GM12878 (cell line): ENCODE measurements at regions not wholly inside any gene's neighbourhood (a gene's known extent, or its start where the extent isn't known, plus 50 kb on each side); places are given as distances from the start of the nearest gene placed in this dataset.

Experiments
- ATAC-seq: fragments of 200-7000 bp; cut with Tn5 transposase; 3 replicates; pipeline ENCODE4 v1.9.1; 2020; ENCODE audit warnings: mild to moderate bottlenecking, moderate library complexity
- BruUV-seq: library from RNA; stranded (reverse); fragments of 400-500 nt; replicated peaks from 2 replicates; lab custom pipeline; 2021; lab: Mats Ljungman, UMichigan
- CTCF ChIA-PET: fragments of 300-600 bp; sonication (Branson Sonifier 250); formaldehyde crosslinking; extraction: SDS; loops from one replicate; lab custom pipeline; 2021; ENCODE audit warnings: inconsistent platforms; lab: Yijun Ruan, JAX
- POLR2A ChIA-PET: fragments of 350-600 bp; formaldehyde crosslinking; extraction: SDS; loops from one replicate; lab custom pipeline; 2021; ENCODE audit warnings: inconsistent platforms; lab: Charles Lee
- RAD21 ChIA-PET: fragments of 300-600 bp; sonication (Branson Sonifier 250); formaldehyde crosslinking; loops from one replicate; lab custom pipeline; 2023; ENCODE audit warnings: antibody characterized with exemption; ENCODE audit not compliant: unreplicated experiment; lab: Charles Lee
- SMC1A ChIA-PET: fragments of 300-600 bp; sonication (Branson Sonifier 250); formaldehyde crosslinking; loops from one replicate; lab custom pipeline; 2023; ENCODE audit not compliant: unreplicated experiment, uncharacterized antibody; lab: Charles Lee
- DNase-seq: peaks from one replicate; pipeline ENCODE4 v3.0.0-alpha.2; 2011; ENCODE audit warnings: low read depth, low spot score
- FAIRE-seq: peaks from 3 replicates; lab custom pipeline; 2011; peaks lifted over from hg19 to GRCh38; lab: Jason Lieb, UNC
- H2AFZ ChIP-seq: 2 replicates; pipeline ENCODE4 v1.6.0; 2011; ENCODE audit warnings: low read depth, low read length, control low read depth; ENCODE audit not compliant: control insufficient read depth
- H3K27ac ChIP-seq: 2 replicates; pipeline ENCODE4 v1.5.1; 2011; ENCODE audit warnings: control low read depth; ENCODE audit not compliant: control insufficient read depth, insufficient read depth
- H3K27me3 ChIP-seq, 2 experiments: replicated peaks in 1 of 2; 2 replicates each; pipeline versions ENCODE4 v1.6.0 to v1.6.1; 2011; ENCODE audit warnings: low read length in 1 of 2; ENCODE audit not compliant: control insufficient read depth in 2 of 2, insufficient read depth in 2 of 2
- H3K36me3 ChIP-seq, 2 experiments: 2 replicates each; pipeline ENCODE4 v1.5.1; 2011; ENCODE audit warnings: low read length in 1 of 2; ENCODE audit not compliant: control insufficient read depth in 2 of 2, insufficient read depth in 2 of 2
- H3K4me1 ChIP-seq: 2 replicates; pipeline ENCODE4 v1.6.1; 2011; ENCODE audit warnings: mild to moderate bottlenecking, low read length, moderate library complexity, mixed read lengths; ENCODE audit not compliant: control insufficient read depth, insufficient read depth
- H3K4me2 ChIP-seq: 2 replicates; pipeline ENCODE4 v1.6.0; 2011; ENCODE audit warnings: control low read depth; ENCODE audit not compliant: control insufficient read depth, insufficient read depth
- H3K4me3 ChIP-seq: fragments of 200-600 bp; sonication (generic); 2 replicates; pipeline ENCODE4 v1.5.1; 2016
- H3K79me2 ChIP-seq: 2 replicates; pipeline ENCODE4 v1.6.0; 2011; ENCODE audit warnings: low read length; ENCODE audit not compliant: control insufficient read depth, insufficient read depth
- H3K9ac ChIP-seq: 2 replicates; pipeline ENCODE4 v1.8.0; 2011; ENCODE audit warnings: low read length, control low read depth, mixed read lengths; ENCODE audit not compliant: control insufficient read depth, insufficient read depth
- H3K9me3 ChIP-seq: replicated peaks from 3 replicates; pipeline ENCODE4 v1.5.1; 2011; ENCODE audit warnings: mild to moderate bottlenecking, low read length; ENCODE audit not compliant: control insufficient read depth, insufficient read depth
- H4K20me1 ChIP-seq: 2 replicates; pipeline ENCODE4 v1.6.0; 2011; ENCODE audit not compliant: control insufficient read depth, insufficient read depth
- BHLHE40 ChIP-seq, 2 experiments: fragments of 450-650 bp in 1 of 2; IDR thresholded peaks; 2 replicates each; pipeline ENCODE4 v1.6.1; 2011 to 2017; ENCODE audit warnings: low read depth in 2 of 2, borderline replicate concordance in 1 of 2, improper control_type of control experiment in 1 of 2, low read length in 1 of 2, mild to moderate bottlenecking in 1 of 2
- CHD4 ChIP-seq: fragments of 200-600 bp; sonication (generic); IDR thresholded peaks from 2 replicates; pipeline ENCODE4 v1.6.1; 2016; ENCODE audit warnings: mild to moderate bottlenecking
- CUX1 ChIP-seq: IDR thresholded peaks from 2 replicates; pipeline ENCODE4 v1.6.1; 2012; ENCODE audit warnings: improper control_type of control experiment, low read depth, low read length; ENCODE audit not compliant: insufficient replicate concordance
- E2F4 ChIP-seq: IDR thresholded peaks from 2 replicates; pipeline ENCODE4 v1.6.1; 2012; ENCODE audit warnings: low read depth, low read length, improper control_type of control experiment
- NR2C2 ChIP-seq: IDR thresholded peaks from 2 replicates; pipeline ENCODE4 v1.6.1; 2011; ENCODE audit warnings: borderline replicate concordance, low read depth; ENCODE audit not compliant: control insufficient read depth, insufficient read length
- PKNOX1 ChIP-seq: fragments of 450-650 bp; IDR thresholded peaks from 2 replicates; pipeline ENCODE4 v1.6.1; 2016; ENCODE audit warnings: mild to moderate bottlenecking
- RUNX3 ChIP-seq: IDR thresholded peaks from 2 replicates; pipeline ENCODE4 v1.6.1; 2012; ENCODE audit warnings: low read length, inconsistent platforms
- WRNIP1 ChIP-seq: IDR thresholded peaks from 2 replicates; pipeline ENCODE4 v1.6.1; 2011; ENCODE audit warnings: low read depth, low read length, improper control_type of control experiment, borderline replicate concordance
- ZNF622 ChIP-seq: fragments of 450-650 bp; IDR thresholded peaks from 2 replicates; pipeline ENCODE4 v1.6.1; 2017; ENCODE audit warnings: mild to moderate bottlenecking, inconsistent platforms
- WGBS: methylation state at CpG from one replicate; pipeline ENCODE4 v1.1.6; 2016; ENCODE audit warnings: low lambda C conversion rate; ENCODE audit not compliant: insufficient replicate concordance, insufficient coverage; ENCODE audit errors: missing lambda C conversion rate; 5-methylcytosine and 5-hydroxymethylcytosine counted together
- in situ Hi-C: fragments of 300-500 bp; cut with MboI; formaldehyde crosslinking; loops from 9 replicates; pipeline ENCODE4 v1.14.3; 2018; ENCODE audit warnings: mixed read lengths
- intact Hi-C: fragments of 100-400 bp; cut with micrococcal nuclease; formaldehyde crosslinking; loops from one replicate; pipeline ENCODE4 v1.14.2; 2022; ENCODE audit not compliant: unreplicated experiment

GRCh38 chr9:82612942-82613341 is 450.0 kb downstream of the RASEF start:
- Histone ChIP-seq H3K9ac (no peak overlapping the region), H3K79me2 (no peaks in the 10 kb centered on the region), H3K36me3 (no peaks in the 10 kb centered on the region), H3K27me3 (no peaks in the 10 kb centered on the region), H4K20me1 (no peaks in the 10 kb centered on the region), H3K4me3 (no peak overlapping the region), H3K4me1 (no peaks in the 10 kb centered on the region), H3K27ac (no peak overlapping the region), H3K9me3 (no peaks in the 10 kb centered on the region), H3K4me2 (no peak overlapping the region), H2AFZ (no peak overlapping the region)
- ChIA-PET SMC1A (no interaction called here), RAD21 (no interaction called here), CTCF (no interaction called here), POLR2A (interaction anchor here (0.7 kb wide), 1 partner anchor 17 kb away, joined by 4 read pairs; no protein-coding TSS in a partner anchor)
- no peak for DNase-seq
- ATAC-seq: no peak
- FAIRE-seq: no peak
- BruUV-seq: no TSS peak
- intact Hi-C loops (no loop called here), in situ Hi-C loops (no loop called here)
- WGBS: 31% methylated on average over 5 of the region's 5 CpGs
- TF ChIP-seq BHLHE40 (IDR thresholded peaks at IDR 0.05; ENCODE audit: borderline replicate concordance in 1 of 2, low read depth in 2 of 2, low read length in 1 of 2) (no peak), PKNOX1 (no peak), ZNF622 (no peak), E2F4 (no peak), RUNX3 (no peak), CUX1 (no peak), CHD4 (no peak), NR2C2 (no peak), WRNIP1 (no peak)
